ENCODE measurements at regions not wholly inside any gene's neighbourhood (a gene's known extent, or its start where the extent isn't known, plus 50 kb on each side); places are given as distances from the start of the nearest gene placed in this dataset.

GRCh38 chr11:96758957-96759356 lies 369.1 kb downstream of the JRKL start:
- H3K79me2 ChIP-seq (ENCODE audit: insufficient read depth): no peaks in the 10 kb centered on the region
- no peak for DNase-seq
- CTCF ChIA-PET: no interaction called here
- H3K9me3 ChIP-seq: no peaks in the 10 kb centered on the region
- no peak overlapping the region for H3K9ac ChIP-seq
- H3K9me2 ChIP-seq: no peaks in the 10 kb centered on the region
- no peaks in the 10 kb centered on the region for H4K20me1 ChIP-seq (ENCODE audit: insufficient read depth)
- no peaks in the 10 kb centered on the region for H3K4me1 ChIP-seq (ENCODE audit: control insufficient read depth in 1 of 2, insufficient read depth in 2 of 2, low read depth in 1 of 2, low read length in 1 of 2)
- no peak overlapping the region for H3K4me2 ChIP-seq
- H3K27me3 ChIP-seq (ENCODE audit: insufficient read depth): no peaks in the 10 kb centered on the region
- H3F3A ChIP-seq (replicated peaks; ENCODE audit: insufficient read depth): no peaks in the 10 kb centered on the region
- POLR2A ChIA-PET: no interaction called here
- H3K27ac ChIP-seq (ENCODE audit: low read depth in 2 of 2, low read length in 1 of 2): no peak overlapping the region
- TF ChIP-seq RXRA (IDR thresholded peaks at IDR 0.05; ENCODE audit: borderline replicate concordance, low read depth) (no peak), ELF1 (IDR thresholded peaks at IDR 0.05) (no peak), EP300 (IDR thresholded peaks at IDR 0.05; ENCODE audit: borderline replicate concordance in 1 of 2, low read depth in 1 of 2, low read length in 1 of 2) (no peak), GATA2 (CRISPR knock-in tag; IDR thresholded peaks at IDR 0.05) (no peak), TEAD4 (IDR thresholded peaks at IDR 0.05; ENCODE audit: borderline replicate concordance, insufficient read depth) (no peak), POLR2AphosphoS5 (IDR thresholded peaks at IDR 0.05; ENCODE audit: low read depth, low read length) (no peak)
- WGBS (ENCODE audit: low lambda C conversion rate): 2% methylated on average over 1 of the region's 1 CpG
- no peaks in the 10 kb centered on the region for H3K36me3 ChIP-seq (replicated peaks in 1 of 2; ENCODE audit: control insufficient read depth in 1 of 2, insufficient read depth in 2 of 2, low read length in 1 of 2)
- H3K4me3 ChIP-seq (ENCODE audit: low read depth in 2 of 2, low read length in 1 of 2): no peak overlapping the region
- no peak overlapping the region for H2AFZ ChIP-seq (ENCODE audit: low read depth)

- TF ChIP-seq CHD2 (IDR thresholded peaks at IDR 0.05; ENCODE audit: low read length, partially characterized antibody) (no peak), GABPA (IDR thresholded peaks at IDR 0.05; ENCODE audit: low read depth) (no peak)
- CTCF ChIA-PET: no interaction called here
- Histone ChIP-seq H3F3A (replicated peaks; ENCODE audit: insufficient read depth) (no peaks in the 10 kb centered on the region), H3K27ac (ENCODE audit: low read depth in 2 of 2, low read length in 1 of 2) (no peak overlapping the region), H3K4me3 (ENCODE audit: low read depth in 2 of 2, low read length in 1 of 2) (no peak overlapping the region), H3K9ac (no peak overlapping the region), H4K20me1 (ENCODE audit: insufficient read depth) (no peaks in the 10 kb centered on the region), H3K9me3 (no peaks in the 10 kb centered on the region), H2AFZ (ENCODE audit: low read depth) (no peak overlapping the region), H3K36me3 (replicated peaks in 1 of 2; ENCODE audit: control insufficient read depth in 1 of 2, insufficient read depth in 2 of 2, low read length in 1 of 2) (no peaks in the 10 kb centered on the region), H3K4me1 (ENCODE audit: control insufficient read depth in 1 of 2, insufficient read depth in 2 of 2, low read depth in 1 of 2, low read length in 1 of 2) (no peaks in the 10 kb centered on the region), H3K79me2 (ENCODE audit: insufficient read depth) (no peaks in the 10 kb centered on the region), H3K9me2 (no peaks in the 10 kb centered on the region), H3K4me2 (no peak overlapping the region), H3K27me3 (ENCODE audit: insufficient read depth) (no peaks in the 10 kb centered on the region)
- WGBS (ENCODE audit: low lambda C conversion rate): 39% methylated on average over 2 of the region's 2 CpGs
- POLR2A ChIA-PET: no interaction called here
- no peak for DNase-seq
These were observed 370.5 kb downstream of the JRKL start for GRCh38 chr11:96760306-96760705.

DNA sequence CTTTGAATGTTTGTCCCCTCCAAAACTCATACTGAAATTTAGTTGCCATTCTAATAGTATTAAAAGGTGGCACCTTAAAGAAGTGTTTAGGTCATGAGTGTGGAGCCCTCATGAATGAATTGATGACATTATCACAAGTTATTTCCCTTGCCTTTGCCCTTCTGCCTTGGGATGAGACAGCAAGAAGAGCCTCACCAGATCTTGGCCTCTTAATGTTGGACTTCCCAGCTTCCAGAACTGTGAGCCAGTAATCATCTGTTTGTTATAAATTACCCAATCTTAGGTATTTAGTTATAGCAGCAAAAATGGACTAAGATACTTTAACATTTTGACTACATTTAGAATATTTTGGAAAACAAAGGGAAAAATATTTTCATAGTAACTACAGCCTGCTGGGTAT lies 371.0 kb downstream of the JRKL start:
- no peak overlapping the region for H3K4me3 ChIP-seq (ENCODE audit: low read depth in 2 of 2, low read length in 1 of 2)
- ChIA-PET CTCF (no interaction called here), POLR2A (no interaction called here)
- no peak for TF ChIP-seq NRF1 (IDR thresholded peaks at IDR 0.05; ENCODE audit: low read depth, low read length)
- no peak for TF ChIP-seq RCOR1 (IDR thresholded peaks at IDR 0.05; ENCODE audit: low read length)
- no peak for TF ChIP-seq REST (IDR thresholded peaks at IDR 0.05; ENCODE audit: low read depth, low read length)
- no peak for TF ChIP-seq IRF3 (IDR thresholded peaks at IDR 0.05; ENCODE audit: low read depth, low read length)
- TF ChIP-seq TCF12 (IDR thresholded peaks at IDR 0.05): no peak
- TF ChIP-seq GATA2 (CRISPR knock-in tag; IDR thresholded peaks at IDR 0.05): no peak
- no peak for TF ChIP-seq MEF2A (IDR thresholded peaks at IDR 0.05; ENCODE audit: borderline replicate concordance, low read depth)
- no peak for TF ChIP-seq USF1 (IDR thresholded peaks at IDR 0.05; ENCODE audit: borderline replicate concordance, low read depth)
- no peak for TF ChIP-seq YY1 (IDR thresholded peaks at IDR 0.05; ENCODE audit: low read depth)
- TF ChIP-seq, protein P1, sequence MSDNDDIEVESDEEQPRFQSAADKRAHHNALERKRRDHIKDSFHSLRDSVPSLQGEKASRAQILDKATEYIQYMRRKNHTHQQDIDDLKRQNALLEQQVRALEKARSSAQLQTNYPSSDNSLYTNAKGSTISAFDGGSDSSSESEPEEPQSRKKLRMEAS (IDR thresholded peaks at IDR 0.05; ENCODE audit: low read depth): no peak
- no peak for TF ChIP-seq EZH2phosphoT487 (IDR thresholded peaks at IDR 0.05; ENCODE audit: borderline replicate concordance, low read depth)
- TF ChIP-seq JUND (IDR thresholded peaks at IDR 0.05): no peak
- TF ChIP-seq NFIC (IDR thresholded peaks at IDR 0.05; ENCODE audit: borderline replicate concordance): no peak
- TF ChIP-seq EP300 (IDR thresholded peaks at IDR 0.05; ENCODE audit: borderline replicate concordance in 1 of 2, low read depth in 1 of 2, low read length in 1 of 2): no peak

More for the DNA sequence above, 371.0 kb downstream of the JRKL start:
- H3K9ac ChIP-seq: no peak overlapping the region
- H3K27ac ChIP-seq (ENCODE audit: low read depth in 2 of 2, low read length in 1 of 2): no peak overlapping the region
- H3K9me3 ChIP-seq: no peaks in the 10 kb centered on the region
- no peaks in the 10 kb centered on the region for H4K20me1 ChIP-seq (ENCODE audit: insufficient read depth)
- no peaks in the 10 kb centered on the region for H3K79me2 ChIP-seq (ENCODE audit: insufficient read depth)
- H3F3A ChIP-seq (replicated peaks; ENCODE audit: insufficient read depth): no peaks in the 10 kb centered on the region
- H3K4me1 ChIP-seq (ENCODE audit: control insufficient read depth in 1 of 2, insufficient read depth in 2 of 2, low read depth in 1 of 2, low read length in 1 of 2): no peaks in the 10 kb centered on the region
- H3K36me3 ChIP-seq (replicated peaks in 1 of 2; ENCODE audit: control insufficient read depth in 1 of 2, insufficient read depth in 2 of 2, low read length in 1 of 2): no peaks in the 10 kb centered on the region
- no peak overlapping the region for H2AFZ ChIP-seq (ENCODE audit: low read depth)
- no peaks in the 10 kb centered on the region for H3K9me2 ChIP-seq
- DNase-seq: no peak
- H3K4me2 ChIP-seq: no peak overlapping the region
- H3K27me3 ChIP-seq (ENCODE audit: insufficient read depth): no peaks in the 10 kb centered on the region

Measured in SK-N-SH (cell line).